ENCODE measurements at regions not wholly inside any gene's neighbourhood (a gene's known extent, or its start where the extent isn't known, plus 50 kb on each side); places are given as distances from the start of the nearest gene placed in this dataset.
"Not testable (repeated sequence)": the region's sequence is repeated elsewhere in the genome, so short reads cannot be mapped to it uniquely, and the experiment has no call there.

DNA sequence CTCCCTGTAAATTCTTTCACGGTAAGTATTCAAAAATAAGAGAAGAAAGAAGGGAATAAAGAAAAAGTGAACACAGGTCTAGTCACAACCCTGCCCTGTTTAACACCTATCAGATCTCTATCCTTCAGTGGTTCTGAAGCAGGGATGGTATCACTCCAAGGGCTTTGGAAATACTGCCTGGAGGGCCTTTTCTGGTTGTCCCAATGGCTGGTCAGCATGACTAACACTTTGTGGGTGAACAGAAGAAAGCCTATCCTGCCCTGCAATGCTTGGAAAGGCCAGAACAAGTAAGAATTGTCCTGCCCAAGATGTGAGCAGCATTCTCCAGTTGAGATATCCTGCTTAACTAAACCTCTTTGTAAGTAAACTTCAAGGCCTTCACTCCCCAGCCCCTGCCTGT lies 124.9 kb downstream of the TMEM167A start:
- no peak for DNase-seq

GRCh38 chr5:82944267-82944666 lies 132.9 kb downstream of the TMEM167A start:
- DNase-seq: not testable (repeated sequence)

- DNase-seq: no peak
Measured at GRCh38 chr5:82942083-82942881, 134.9 kb downstream of the TMEM167A start.

DNA sequence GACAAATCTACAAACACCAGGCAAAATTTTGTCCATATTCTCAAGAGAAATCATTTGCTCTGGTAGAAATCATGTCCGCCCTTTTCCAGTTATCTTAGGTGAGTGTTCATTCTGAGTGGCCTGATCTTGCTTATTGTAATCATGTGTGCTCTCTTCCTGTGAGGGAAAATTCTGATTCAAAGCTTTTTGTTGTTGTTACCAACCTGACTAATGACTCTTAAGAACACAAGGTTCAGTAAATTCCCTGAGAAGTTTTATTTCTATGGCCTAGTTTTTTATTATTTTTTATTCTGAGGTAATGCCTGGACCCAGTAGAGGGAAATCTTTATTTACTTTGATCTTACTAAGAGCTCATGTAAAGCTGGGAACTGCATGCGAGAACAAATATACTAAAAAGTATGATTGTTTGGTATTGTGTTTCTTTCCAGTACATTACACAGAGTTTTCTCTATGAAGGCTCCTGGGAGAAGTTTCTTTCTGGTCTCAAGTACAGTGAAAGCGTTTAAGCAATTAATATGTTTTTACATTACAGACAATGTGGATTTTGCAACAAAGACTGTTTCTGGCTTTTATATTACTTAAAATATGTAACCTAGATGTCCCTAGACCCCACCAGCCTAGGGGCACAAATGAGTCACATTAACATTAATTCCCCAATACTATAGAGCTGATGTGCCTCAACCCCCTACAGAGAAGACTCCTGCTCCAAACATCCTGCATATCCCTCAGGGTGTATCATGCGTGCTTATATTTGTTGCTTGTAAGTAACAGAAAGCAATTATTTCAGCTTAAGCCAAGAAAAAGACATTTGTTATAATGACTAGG lies 138.1 kb downstream of the TMEM167A start:
- no peak for DNase-seq

DNA sequence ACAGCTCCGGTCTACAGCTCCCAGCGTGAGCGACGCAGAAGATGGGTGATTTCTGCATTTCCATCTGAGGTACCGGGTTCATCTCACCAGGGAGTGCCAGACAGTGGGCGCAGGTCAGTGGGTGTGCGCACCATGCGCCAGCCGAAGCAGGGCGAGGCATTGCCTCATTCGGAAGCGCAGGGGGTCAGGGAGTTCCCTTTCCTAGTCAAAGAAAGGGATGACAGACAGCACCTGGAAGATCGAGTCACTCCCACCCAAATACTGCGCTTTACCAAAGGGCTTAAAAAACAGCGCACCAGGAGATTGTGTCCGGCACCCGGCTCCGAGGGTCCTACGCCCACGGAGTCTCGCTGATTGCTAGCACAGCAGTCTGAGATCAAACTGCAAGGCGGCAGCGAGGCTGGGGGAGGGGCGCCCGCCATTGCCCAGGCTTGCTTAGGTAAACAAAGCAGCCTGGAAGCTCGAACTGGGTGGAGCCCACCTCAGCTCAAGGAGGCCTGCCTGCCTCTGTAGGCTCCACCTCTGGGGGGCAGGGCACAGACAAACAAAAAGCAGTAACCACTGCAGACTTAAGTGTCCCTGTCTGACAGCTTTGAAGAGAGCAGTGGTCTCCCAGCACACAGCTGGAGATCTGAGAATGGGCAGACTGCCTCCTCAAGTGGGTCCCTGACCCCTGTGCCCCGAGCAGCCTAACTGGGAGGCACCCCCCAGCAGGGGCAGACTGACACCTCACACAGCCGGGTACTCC lies 144.5 kb downstream of the TMEM167A start:
- not testable (repeated sequence) for DNase-seq

DNA sequence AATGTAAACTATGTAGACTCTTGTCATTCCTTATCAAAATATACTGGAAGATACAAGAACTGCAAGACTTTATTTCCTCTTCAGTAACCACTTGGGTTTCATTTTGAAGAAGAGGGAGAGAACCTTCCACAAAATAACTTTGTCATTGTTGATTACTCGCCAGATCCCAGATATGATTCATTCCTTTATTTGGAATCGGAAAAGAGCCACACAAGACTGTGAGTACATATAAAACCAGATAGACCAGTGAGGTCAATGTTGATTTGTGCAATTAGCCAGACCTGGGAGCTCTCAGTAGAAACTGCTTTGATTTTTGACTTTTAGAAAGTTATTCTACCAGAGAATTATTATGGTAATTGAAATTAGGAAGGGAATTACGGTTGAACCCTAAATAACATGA lies 146.1 kb downstream of the TMEM167A start:
- DNase-seq: no peak

- DNase-seq: no peak
Measured at GRCh38 chr5:82925061-82925411, 152.2 kb downstream of the TMEM167A start.

DNA sequence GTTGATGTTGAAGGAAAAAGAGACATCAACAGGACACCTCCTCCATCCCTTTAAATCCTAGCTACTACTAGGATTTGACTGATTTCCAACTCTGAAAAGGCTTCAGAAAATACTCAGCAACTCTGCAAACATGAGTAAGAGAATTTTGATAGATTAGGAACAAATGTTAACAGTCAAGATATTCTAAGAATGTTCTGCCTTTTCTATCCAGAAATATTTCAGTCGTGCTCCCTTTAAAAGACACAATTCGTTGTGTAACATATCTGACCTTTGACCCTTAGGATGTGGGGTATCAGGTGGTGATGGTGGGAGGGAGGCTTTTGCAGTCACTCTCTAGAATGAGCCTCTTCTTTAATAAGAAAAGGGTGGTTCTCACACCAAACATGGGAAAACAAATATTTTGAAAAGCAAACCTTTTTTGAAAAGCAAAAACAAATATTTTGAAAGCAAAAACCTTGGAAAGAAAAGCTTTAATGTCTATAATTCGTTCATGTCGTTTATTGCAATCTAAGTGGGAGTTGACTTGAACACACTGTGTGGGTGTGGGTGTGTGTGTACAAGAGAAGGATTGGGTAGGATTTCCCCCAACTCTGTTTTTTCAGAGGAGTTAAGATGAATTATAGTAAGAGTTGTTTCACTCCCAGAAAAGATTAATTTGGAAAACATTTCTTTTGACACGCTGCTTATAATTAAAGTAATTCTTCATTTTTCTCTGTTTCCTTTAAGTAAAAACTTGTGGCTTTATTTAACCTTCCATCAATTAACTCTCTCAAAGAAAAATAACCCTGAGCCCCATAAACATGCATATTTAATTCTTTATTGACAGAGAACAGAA lies 152.8 kb downstream of the TMEM167A start:
- DNase-seq: no peak

GRCh38 chr5:82922086-82922734 lies 155.0 kb downstream of the TMEM167A start:
- DNase-seq: no peak

DNA sequence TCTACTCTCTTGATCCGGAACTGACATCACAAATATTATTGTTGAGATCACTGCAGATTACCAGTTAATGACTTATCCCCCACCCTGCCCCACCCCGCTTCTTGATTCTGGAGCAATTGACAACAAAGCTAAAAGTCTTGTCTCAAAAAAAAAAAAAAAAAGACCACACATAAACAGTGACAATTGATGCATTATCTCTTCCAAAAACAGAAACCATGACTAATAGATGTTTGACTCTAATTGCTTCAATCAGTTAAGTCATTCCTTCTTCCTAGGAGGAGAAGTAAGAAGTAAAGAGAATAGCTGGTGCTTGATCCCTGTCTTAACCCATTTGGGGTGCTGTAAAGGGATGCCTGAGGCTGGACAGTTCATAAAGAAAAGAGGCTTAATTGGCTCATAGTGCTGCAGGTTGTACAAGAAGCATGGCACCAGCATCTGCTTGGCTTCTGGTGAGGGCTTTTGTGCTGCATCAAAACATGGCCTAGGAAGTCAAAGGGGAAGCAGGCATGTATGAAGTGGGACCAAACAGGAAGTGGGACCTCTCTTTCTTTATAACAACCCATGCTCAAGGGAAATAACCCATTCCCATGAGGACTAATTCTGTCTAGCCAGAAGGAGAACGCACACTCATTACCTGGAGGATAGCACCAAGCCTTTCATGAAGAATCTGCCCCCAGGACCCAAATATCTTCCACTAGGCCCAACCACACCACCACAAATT lies 158.7 kb downstream of the TMEM167A start:
- no peak for DNase-seq

DNA sequence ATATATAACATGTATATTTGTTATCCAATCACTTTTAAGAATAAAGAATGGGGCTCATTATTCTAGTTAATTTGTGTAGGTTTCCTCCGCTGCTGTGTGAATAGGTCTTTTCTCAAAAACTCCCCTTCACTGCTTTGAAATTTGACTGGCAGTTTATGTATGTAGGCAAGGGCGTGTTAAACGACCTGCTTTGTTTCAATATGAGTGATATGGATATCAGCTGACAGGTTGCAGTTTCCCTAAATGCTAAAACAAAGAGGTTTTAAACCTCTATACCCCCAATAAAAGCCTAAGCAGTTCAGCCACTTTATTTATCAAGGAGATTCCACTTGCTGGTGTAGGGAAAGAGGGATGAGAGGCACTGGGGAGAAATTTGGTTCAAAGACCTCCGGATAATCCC lies 159.6 kb downstream of the TMEM167A start:
- DNase-seq: no peak

DNA sequence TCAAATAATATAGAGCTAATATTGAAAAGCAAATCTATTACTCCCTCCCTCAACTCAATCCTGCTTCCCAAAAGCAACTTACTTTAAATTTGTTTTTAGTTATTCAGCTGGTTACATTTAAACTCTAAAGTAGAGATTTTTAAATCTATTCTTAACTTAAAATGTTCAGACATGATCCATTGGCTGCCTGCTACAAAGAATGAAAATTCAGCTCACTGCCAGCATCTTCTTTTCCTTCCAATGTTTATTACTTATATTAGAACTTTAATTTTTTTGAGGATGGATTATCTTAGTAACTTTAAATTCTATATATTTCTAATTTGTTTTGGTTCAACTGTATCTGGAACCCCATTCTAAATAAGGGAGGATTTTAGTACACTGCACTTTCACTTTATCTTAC lies 163.2 kb downstream of the TMEM167A start:
- DNase-seq: no peak

DNA sequence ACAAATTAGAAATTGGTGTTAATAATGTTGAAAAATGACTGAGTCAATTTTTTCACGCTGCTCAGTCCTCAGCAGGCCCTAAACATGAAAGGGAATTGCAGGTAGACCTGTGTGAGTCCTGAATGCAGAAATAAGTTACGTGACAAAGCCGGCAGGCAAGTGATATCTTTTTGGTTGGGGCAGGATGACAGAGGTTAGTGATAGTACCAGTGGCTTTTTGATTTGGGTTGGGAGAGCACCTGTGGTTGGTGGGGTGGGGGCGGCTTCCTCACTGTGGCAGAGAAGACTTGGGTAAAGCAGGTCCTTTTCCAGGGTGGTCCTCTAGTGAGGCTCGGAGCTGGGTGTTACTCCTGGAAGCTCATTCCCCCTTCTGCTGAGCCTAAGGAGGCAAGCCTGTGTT lies 164.7 kb downstream of the TMEM167A start:
- no peak for DNase-seq

- no peak for DNase-seq
Measured at GRCh38 chr5:82911910-82912309, 165.3 kb downstream of the TMEM167A start.

- DNase-seq: no peak
Measured at GRCh38 chr5:82910905-82911304, 166.3 kb downstream of the TMEM167A start.

GRCh38 chr5:82910491-82910890 lies 166.7 kb downstream of the TMEM167A start:
- no peak for DNase-seq

GRCh38 chr5:82909771-82910170 lies 167.4 kb downstream of the TMEM167A start:
- no peak for DNase-seq

- no peak for DNase-seq
Measured at GRCh38 chr5:82905986-82906385, 171.2 kb downstream of the TMEM167A start.

DNA sequence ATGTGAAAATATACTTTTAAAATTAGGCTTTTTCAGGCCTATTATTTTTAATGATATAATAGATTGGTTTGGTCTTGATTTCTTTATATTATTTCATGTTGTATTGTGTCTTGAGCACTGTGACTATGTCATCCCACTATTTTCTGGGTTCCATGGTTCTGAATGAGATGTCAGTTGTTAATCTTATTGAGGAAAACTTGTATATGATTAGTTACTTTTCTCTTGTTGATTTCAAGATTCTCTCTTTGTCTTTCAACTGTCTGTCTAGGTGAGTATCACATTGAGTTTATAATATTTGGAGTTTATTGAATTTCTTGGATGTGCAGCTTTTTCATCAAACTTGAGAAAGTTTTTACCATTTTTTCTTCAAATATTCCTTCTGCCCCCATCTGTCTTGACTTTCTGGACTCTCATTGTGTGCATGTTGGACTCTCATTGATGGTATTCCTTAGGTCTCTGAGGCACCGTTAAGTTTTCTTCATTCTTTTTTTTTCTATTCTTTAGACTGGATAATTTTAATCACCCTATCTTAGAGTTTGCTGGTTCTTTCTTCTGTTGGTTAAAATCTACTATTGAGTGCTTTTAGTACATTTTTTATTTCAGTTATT lies 175.8 kb downstream of the TMEM167A start:
- no peak for DNase-seq

DNA sequence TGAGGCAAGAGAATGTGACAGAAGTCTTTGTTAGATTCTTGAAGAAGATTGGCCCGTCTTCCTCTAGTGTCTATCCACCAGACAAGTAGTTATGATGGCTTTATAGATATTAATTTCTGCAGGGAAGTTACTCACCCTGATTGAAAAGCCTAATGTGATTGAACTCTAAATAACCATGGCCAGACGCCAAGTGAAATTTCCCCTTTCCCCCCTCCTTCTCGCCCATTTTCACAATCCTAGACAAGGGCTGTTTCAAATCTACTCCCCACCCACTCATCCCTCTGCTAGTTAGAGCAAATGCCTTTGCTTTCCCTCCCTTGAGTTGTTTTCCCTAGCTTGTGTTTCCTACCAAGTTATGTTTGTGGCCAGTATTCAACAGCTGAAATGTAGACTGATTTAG lies 182.5 kb downstream of the TMEM167A start:
- DNase-seq: no peak

- DNase-seq: no peak
Measured at GRCh38 chr5:82889088-82889487, 188.1 kb downstream of the TMEM167A start.

All from CD4-positive, alpha-beta T cell treated with Interleukin-6 for 4 hours (primary cell).